ENCODE measurements at regions not wholly inside any gene's neighbourhood (a gene's known extent, or its start where the extent isn't known, plus 50 kb on each side); places are given as distances from the start of the nearest gene placed in this dataset.

DNA sequence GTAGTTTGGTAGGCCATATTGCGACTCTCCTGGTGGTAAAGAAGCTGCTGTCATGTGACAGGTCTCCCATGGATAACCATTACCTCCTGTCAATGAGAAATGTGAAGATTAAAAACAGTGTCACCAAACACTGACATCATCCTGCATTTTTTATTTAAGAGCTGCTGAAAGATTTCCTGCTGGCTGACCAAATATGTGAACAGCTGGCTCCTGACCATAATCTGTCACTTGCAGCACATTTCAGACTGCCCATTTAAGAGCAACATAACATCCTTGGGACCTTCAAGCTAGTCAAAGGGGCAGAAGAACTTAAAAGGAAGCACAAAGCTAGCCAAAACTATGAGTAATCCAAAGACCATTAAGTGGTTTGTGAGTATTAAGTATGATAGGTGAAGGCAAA is 288.0 kb downstream of the IZUMO3 start:
- no peaks in the 10 kb centered on the region for H3K79me2 ChIP-seq (replicated peaks; ENCODE audit: insufficient read depth, low read length)
- H3K9ac ChIP-seq (ENCODE audit: low read length), result no peak overlapping the region
- no peak overlapping the region for H3K27ac ChIP-seq (ENCODE audit: low read length)
- TF ChIP-seq REST (IDR thresholded peaks at IDR 0.05; ENCODE audit: borderline replicate concordance) (no peak), RAD21 (conservative IDR thresholded peaks at IDR 0.05) (no peak), EP300 (conservative IDR thresholded peaks at IDR 0.05; ENCODE audit: poor library complexity, severe bottlenecking) (no peak), EZH2 (IDR thresholded peaks at IDR 0.05; ENCODE audit: borderline replicate concordance, insufficient read depth, low read length, poor library complexity, severe bottlenecking) (no peak), POLR2AphosphoS5 (IDR thresholded peaks at IDR 0.05) (no peak), TAF1 (IDR thresholded peaks at IDR 0.05; ENCODE audit: low read depth) (no peak), CTCF (IDR thresholded peaks at IDR 0.05; ENCODE audit: poor library complexity, severe bottlenecking) (no peak), MXI1 (conservative IDR thresholded peaks at IDR 0.05; ENCODE audit: poor library complexity, severe bottlenecking) (no peak), SMC3 (conservative IDR thresholded peaks at IDR 0.05; ENCODE audit: poor library complexity) (no peak)
- H3K9me2 ChIP-seq (ENCODE audit: insufficient read depth, low read length), result no peaks in the 10 kb centered on the region
- H3K27me3 ChIP-seq (ENCODE audit: insufficient read depth, low read depth, low read length), result no peaks in the 10 kb centered on the region
- H3K36me3 ChIP-seq (ENCODE audit: insufficient read depth, low read length), result no peaks in the 10 kb centered on the region
- H4K20me1 ChIP-seq (ENCODE audit: insufficient read depth), result no peaks in the 10 kb centered on the region
- H3K4me2 ChIP-seq (ENCODE audit: low read length), result no peak overlapping the region
- no peak overlapping the region for H2AFZ ChIP-seq (ENCODE audit: low read depth, low read length)
- H3K9me3 ChIP-seq (ENCODE audit: low read length), result no peaks in the 10 kb centered on the region
- no peaks in the 10 kb centered on the region for H3F3A ChIP-seq (ENCODE audit: insufficient read depth, low read length, poor library complexity, severe bottlenecking)
- H3K4me3 ChIP-seq (ENCODE audit: low read length), result no peak overlapping the region

- H3K9me3 ChIP-seq (ENCODE audit: low read length), result no peaks in the 10 kb centered on the region
- H3K27me3 ChIP-seq (ENCODE audit: insufficient read depth, low read depth, low read length), result no peaks in the 10 kb centered on the region
- H3K4me2 ChIP-seq (ENCODE audit: low read length), result no peak overlapping the region
- TF ChIP-seq CTCF (IDR thresholded peaks at IDR 0.05; ENCODE audit: poor library complexity, severe bottlenecking) (no peak), MXI1 (conservative IDR thresholded peaks at IDR 0.05; ENCODE audit: poor library complexity, severe bottlenecking) (no peak), POLR2AphosphoS5 (IDR thresholded peaks at IDR 0.05) (no peak), SMC3 (conservative IDR thresholded peaks at IDR 0.05; ENCODE audit: poor library complexity) (peak; percentile 40), TAF1 (IDR thresholded peaks at IDR 0.05; ENCODE audit: low read depth) (no peak), RAD21 (conservative IDR thresholded peaks at IDR 0.05) (no peak)
- no peaks in the 10 kb centered on the region for H4K20me1 ChIP-seq (ENCODE audit: insufficient read depth)
- no peak overlapping the region for H3K4me3 ChIP-seq (ENCODE audit: low read length)
- H3K9me2 ChIP-seq (ENCODE audit: insufficient read depth, low read length), result no peaks in the 10 kb centered on the region
- no peaks in the 10 kb centered on the region for H3K79me2 ChIP-seq (replicated peaks; ENCODE audit: insufficient read depth, low read length)
- H3K36me3 ChIP-seq (ENCODE audit: insufficient read depth, low read length), result no peaks in the 10 kb centered on the region
- no peak overlapping the region for H3K27ac ChIP-seq (ENCODE audit: low read length)
- H2AFZ ChIP-seq (ENCODE audit: low read depth, low read length), result no peak overlapping the region
- H3F3A ChIP-seq (ENCODE audit: insufficient read depth, low read length, poor library complexity, severe bottlenecking), result no peaks in the 10 kb centered on the region
- no peak overlapping the region for H3K9ac ChIP-seq (ENCODE audit: low read length)
Observed at GRCh38 chr9:24245988-24246387, 299.7 kb downstream of the IZUMO3 start.
